ENCODE measurements at regions not wholly inside any gene's neighbourhood (a gene's known extent, or its start where the extent isn't known, plus 50 kb on each side); places are given as distances from the start of the nearest gene placed in this dataset.

GRCh38 chr5:116912221-116912620 lies 337.6 kb upstream of the SEMA6A start:
- TF ChIP-seq POLR2AphosphoS5 (IDR thresholded peaks at IDR 0.05) (no peak), POLR2A (IDR thresholded peaks at IDR 0.05) (no peak), CTCF (IDR thresholded peaks at IDR 0.05) (no peak)
